Neural progenitor cell (in vitro differentiated cells): ENCODE measurements at regions not wholly inside any gene's neighbourhood (a gene's known extent, or its start where the extent isn't known, plus 50 kb on each side); places are given as distances from the start of the nearest gene placed in this dataset.

ENCODE experiments used
- DNase-seq: peaks from one replicate; pipeline ENCODE4 v3.0.0-alpha.2; 2016; ENCODE audit warnings: low spot score
- H2AFZ ChIP-seq: fragments of 200-600 bp; sonication (generic); replicated peaks from 2 replicates; pipeline ENCODE4 v1.6.1; 2016; ENCODE audit warnings: antibody characterized with exemption
- H3F3A ChIP-seq: fragments of 200-600 bp; sonication (generic); 2 replicates; pipeline ENCODE4 v1.6.1; 2016; ENCODE audit warnings: antibody characterized with exemption, low read depth
- H3K27ac ChIP-seq: fragments of 200-600 bp; sonication (generic); 2 replicates; pipeline ENCODE4 v1.5.1; 2016; ENCODE audit warnings: mild to moderate bottlenecking
- H3K27me3 ChIP-seq: fragments of 200-600 bp; sonication (generic); 2 replicates; pipeline ENCODE4 v1.6.1; 2016; ENCODE audit warnings: mild to moderate bottlenecking, moderate library complexity
- H3K36me3 ChIP-seq: fragments of 200-600 bp; sonication (generic); 2 replicates; pipeline ENCODE4 v1.5.1; 2016
- H3K4me1 ChIP-seq: fragments of 200-600 bp; sonication (generic); 2 replicates; pipeline ENCODE4 v1.6.1; 2016; ENCODE audit warnings: mixed run types
- H3K4me2 ChIP-seq: fragments of 200-600 bp; sonication (generic); 2 replicates; pipeline ENCODE4 v1.6.1; 2016
- H3K4me3 ChIP-seq: fragments of 200-600 bp; sonication (generic); 2 replicates; pipeline ENCODE4 v1.5.1; 2016
- H3K79me2 ChIP-seq: fragments of 200-600 bp; sonication (generic); 2 replicates; pipeline ENCODE4 v1.6.1; 2016; ENCODE audit warnings: low read depth
- H3K9ac ChIP-seq: fragments of 200-600 bp; sonication (generic); 2 replicates; pipeline ENCODE4 v1.6.1; 2016
- H3K9me3 ChIP-seq: fragments of 200-600 bp; sonication (generic); 2 replicates; pipeline ENCODE4 v1.5.1; 2016; ENCODE audit warnings: low read depth
- H4K20me1 ChIP-seq: fragments of 200-600 bp; sonication (generic); 2 replicates; pipeline ENCODE4 v1.6.1; 2016; ENCODE audit warnings: low read depth
- H3K27ac Mint-ChIP-seq: 3 replicates; pipeline ENCODE4 v1.8.0; 2021; ENCODE audit warnings: mixed read lengths
- H3K27me3 Mint-ChIP-seq: 2 replicates; pipeline ENCODE4 v1.8.0; 2022; ENCODE audit warnings: low read depth, mild to moderate bottlenecking, inconsistent platforms, moderate library complexity, mixed read lengths; ENCODE audit not compliant: insufficient read depth
- H3K36me3 Mint-ChIP-seq: 3 replicates; pipeline ENCODE4 v1.8.0; 2021; ENCODE audit warnings: mixed read lengths
- H3K4me1 Mint-ChIP-seq: 3 replicates; pipeline ENCODE4 v1.8.0; 2021; ENCODE audit warnings: mixed read lengths
- H3K4me3 Mint-ChIP-seq: 3 replicates; pipeline ENCODE4 v1.8.0; 2021; ENCODE audit warnings: mild to moderate bottlenecking, moderate library complexity, mixed read lengths
- H3K9me3 Mint-ChIP-seq: 3 replicates; pipeline ENCODE4 v1.8.0; 2020; ENCODE audit warnings: mixed read lengths
- CTCF ChIP-seq: fragments of 200-600 bp; sonication (generic); IDR thresholded peaks from 2 replicates; pipeline ENCODE4 v1.5.1; 2017; ENCODE audit warnings: antibody characterized with exemption, mild to moderate bottlenecking
- EZH2 ChIP-seq: fragments of 200-600 bp; sonication (generic); IDR thresholded peaks from 2 replicates; pipeline ENCODE4 v1.6.1; 2017; ENCODE audit warnings: antibody characterized with exemption, mild to moderate bottlenecking, moderate library complexity
- EZH2phosphoT487 ChIP-seq: fragments of 200-600 bp; sonication (generic); IDR thresholded peaks from 2 replicates; pipeline ENCODE4 v1.6.1; 2017; ENCODE audit warnings: antibody characterized with exemption

GRCh38 chr2:136557203-136557602 is 208.1 kb upstream of the THSD7B start:
- Mint-ChIP-seq H3K27me3 (peaks cover 2% of the 10 kb centered on the region), H3K9me3 (no peaks in the 10 kb centered on the region), H3K27ac (no peak overlapping the region), H3K36me3 (no peaks in the 10 kb centered on the region), H3K4me3 (no peak overlapping the region), H3K4me1 (peaks cover 8% of the 10 kb centered on the region)
- Histone ChIP-seq H3K36me3 (no peaks in the 10 kb centered on the region), H3K4me2 (no peak overlapping the region), H3K4me3 (no peak overlapping the region), H3K27ac (no peak overlapping the region), H3K9me3 (no peaks in the 10 kb centered on the region), H3K27me3 (peaks cover under 1% of the 10 kb centered on the region), H3K79me2 (no peaks in the 10 kb centered on the region), H2AFZ (no peak overlapping the region), H3K4me1 (no peaks in the 10 kb centered on the region), H3K9ac (no peak overlapping the region), H3F3A (no peaks in the 10 kb centered on the region), H4K20me1 (no peaks in the 10 kb centered on the region)
- DNase-seq = no peak
- TF ChIP-seq EZH2phosphoT487 = no peak
- no peak for TF ChIP-seq EZH2
- no peak for TF ChIP-seq CTCF

GRCh38 chr2:136550181-136550580 is 215.2 kb upstream of the THSD7B start:
- Histone ChIP-seq H3K27me3 (no peaks in the 10 kb centered on the region), H2AFZ (no peak overlapping the region), H4K20me1 (no peaks in the 10 kb centered on the region), H3K4me1 (no peaks in the 10 kb centered on the region), H3K4me2 (no peak overlapping the region), H3K36me3 (no peaks in the 10 kb centered on the region), H3F3A (no peaks in the 10 kb centered on the region), H3K4me3 (no peak overlapping the region), H3K9ac (no peak overlapping the region), H3K9me3 (no peaks in the 10 kb centered on the region), H3K79me2 (no peaks in the 10 kb centered on the region), H3K27ac (no peak overlapping the region)
- Mint-ChIP-seq H3K9me3 (no peaks in the 10 kb centered on the region), H3K27ac (no peak overlapping the region), H3K4me3 (no peak overlapping the region), H3K27me3 (peaks cover 2% of the 10 kb centered on the region), H3K36me3 (no peaks in the 10 kb centered on the region), H3K4me1 (no peaks in the 10 kb centered on the region)
- no peak for TF ChIP-seq EZH2phosphoT487
- TF ChIP-seq EZH2 = no peak
- TF ChIP-seq CTCF = no peak
- DNase-seq = no peak

GRCh38 chr2:136539355-136539754 is 226.0 kb upstream of the THSD7B start:
- no peaks in the 10 kb centered on the region for H4K20me1 ChIP-seq
- H3K27ac ChIP-seq = no peak overlapping the region
- H3K9ac ChIP-seq = no peak overlapping the region
- H3F3A ChIP-seq = no peaks in the 10 kb centered on the region
- H3K79me2 ChIP-seq = no peaks in the 10 kb centered on the region
- H3K36me3 ChIP-seq = no peaks in the 10 kb centered on the region
- no peaks in the 10 kb centered on the region for H3K27me3 ChIP-seq
- H2AFZ ChIP-seq = no peak overlapping the region
- H3K4me1 ChIP-seq = no peaks in the 10 kb centered on the region
- no peaks in the 10 kb centered on the region for H3K36me3 Mint-ChIP-seq
- no peak overlapping the region for H3K4me3 Mint-ChIP-seq
- H3K27ac Mint-ChIP-seq = no peak overlapping the region
- no peaks in the 10 kb centered on the region for H3K9me3 ChIP-seq
- peaks cover 6% of the 10 kb centered on the region for H3K4me1 Mint-ChIP-seq
- no peak for TF ChIP-seq EZH2
- TF ChIP-seq CTCF = no peak
- no peak for TF ChIP-seq EZH2phosphoT487
- DNase-seq = no peak
- H3K9me3 Mint-ChIP-seq = peaks cover 3% of the 10 kb centered on the region
- H3K4me2 ChIP-seq = no peak overlapping the region
- peaks cover 2% of the 10 kb centered on the region for H3K27me3 Mint-ChIP-seq
- no peak overlapping the region for H3K4me3 ChIP-seq
